ENCODE measurements at regions not wholly inside any gene's neighbourhood (a gene's known extent, or its start where the extent isn't known, plus 50 kb on each side); places are given as distances from the start of the nearest gene placed in this dataset.
"Not testable (repeated sequence)": the region's sequence is repeated elsewhere in the genome, so short reads cannot be mapped to it uniquely, and the experiment has no call there.

- intact Hi-C loops (cut with DNase I; ENCODE audit: low total_unique reads), result no loop called here
- Histone ChIP-seq H3K4me3 (no peak overlapping the region), H3K4me1 (no peaks in the 10 kb centered on the region), H3K27ac (no peak overlapping the region), H3K36me3 (no peaks in the 10 kb centered on the region), H3K9me3 (no peaks in the 10 kb centered on the region), H3K27me3 (no peaks in the 10 kb centered on the region)
- no peak for DNase-seq
- TF ChIP-seq CTCF (IDR thresholded peaks at IDR 0.05), result no peak
Observed at GRCh38 chr14:106390401-106390800, 864.0 kb downstream of the TMEM121 start.

- Histone ChIP-seq H3K4me1 (no peaks in the 10 kb centered on the region), H3K27me3 (no peaks in the 10 kb centered on the region), H3K9me3 (no peaks in the 10 kb centered on the region), H3K36me3 (no peaks in the 10 kb centered on the region), H3K4me3 (no peak overlapping the region), H3K27ac (no peak overlapping the region)
- intact Hi-C loops (cut with DNase I; ENCODE audit: low total_unique reads), result no loop called here
- no peak for TF ChIP-seq CTCF (IDR thresholded peaks at IDR 0.05)
- no peak for DNase-seq
Observed at GRCh38 chr14:106390947-106391346, 864.6 kb downstream of the TMEM121 start.

GRCh38 chr14:106393742-106394141 is 867.4 kb downstream of the TMEM121 start:
- no peak for TF ChIP-seq CTCF (IDR thresholded peaks at IDR 0.05)
- intact Hi-C loops (cut with DNase I; ENCODE audit: low total_unique reads), result no loop called here
- H3K4me1 ChIP-seq, result no peaks in the 10 kb centered on the region
- no peaks in the 10 kb centered on the region for H3K9me3 ChIP-seq
- H3K27me3 ChIP-seq, result no peaks in the 10 kb centered on the region
- no peak for DNase-seq
- H3K36me3 ChIP-seq, result no peaks in the 10 kb centered on the region
- H3K4me3 ChIP-seq, result no peak overlapping the region
- no peak overlapping the region for H3K27ac ChIP-seq

- Histone ChIP-seq H3K27me3 (no peaks in the 10 kb centered on the region), H3K27ac (no peak overlapping the region), H3K4me3 (no peak overlapping the region), H3K9me3 (no peaks in the 10 kb centered on the region), H3K4me1 (no peaks in the 10 kb centered on the region), H3K36me3 (no peaks in the 10 kb centered on the region)
- TF ChIP-seq CTCF (IDR thresholded peaks at IDR 0.05), result no peak
- intact Hi-C loops (cut with DNase I; ENCODE audit: low total_unique reads), result no loop called here
- no peak for DNase-seq
Observed at GRCh38 chr14:106395456-106396050, 869.2 kb downstream of the TMEM121 start.

- Histone ChIP-seq H3K27ac (no peak overlapping the region), H3K9me3 (no peaks in the 10 kb centered on the region), H3K36me3 (no peaks in the 10 kb centered on the region), H3K4me3 (no peak overlapping the region), H3K4me1 (no peaks in the 10 kb centered on the region), H3K27me3 (no peaks in the 10 kb centered on the region)
- no peak for DNase-seq
- intact Hi-C loops (cut with DNase I; ENCODE audit: low total_unique reads), result no loop called here
- TF ChIP-seq CTCF (IDR thresholded peaks at IDR 0.05), result no peak
Observed at GRCh38 chr14:106396999-106397398, 870.6 kb downstream of the TMEM121 start.

- H3K4me3 ChIP-seq; H3K27ac ChIP-seq; intact Hi-C loops (cut with DNase I; ENCODE audit: low total_unique reads); H3K27me3 ChIP-seq; DNase-seq; H3K4me1 ChIP-seq; H3K36me3 ChIP-seq; H3K9me3 ChIP-seq: not testable (repeated sequence)
Observed at GRCh38 chr14:106398931-106399331, 872.5 kb downstream of the TMEM121 start.

- H3K4me1 ChIP-seq; DNase-seq; H3K4me3 ChIP-seq; intact Hi-C loops (cut with DNase I; ENCODE audit: low total_unique reads); H3K36me3 ChIP-seq; H3K27me3 ChIP-seq; H3K9me3 ChIP-seq; H3K27ac ChIP-seq: not testable (repeated sequence)
Observed at GRCh38 chr14:106401316-106401715, 874.9 kb downstream of the TMEM121 start.

GRCh38 chr14:106410229-106410628 is 883.8 kb downstream of the TMEM121 start:
- H3K36me3 ChIP-seq; H3K27ac ChIP-seq; DNase-seq; H3K27me3 ChIP-seq; H3K9me3 ChIP-seq; intact Hi-C loops (cut with DNase I; ENCODE audit: low total_unique reads); H3K4me1 ChIP-seq; H3K4me3 ChIP-seq: not testable (repeated sequence)

Data from tibial artery (tissue), 4 donors.